ENCODE measurements at regions not wholly inside any gene's neighbourhood (a gene's known extent, or its start where the extent isn't known, plus 50 kb on each side); places are given as distances from the start of the nearest gene placed in this dataset.

DNA sequence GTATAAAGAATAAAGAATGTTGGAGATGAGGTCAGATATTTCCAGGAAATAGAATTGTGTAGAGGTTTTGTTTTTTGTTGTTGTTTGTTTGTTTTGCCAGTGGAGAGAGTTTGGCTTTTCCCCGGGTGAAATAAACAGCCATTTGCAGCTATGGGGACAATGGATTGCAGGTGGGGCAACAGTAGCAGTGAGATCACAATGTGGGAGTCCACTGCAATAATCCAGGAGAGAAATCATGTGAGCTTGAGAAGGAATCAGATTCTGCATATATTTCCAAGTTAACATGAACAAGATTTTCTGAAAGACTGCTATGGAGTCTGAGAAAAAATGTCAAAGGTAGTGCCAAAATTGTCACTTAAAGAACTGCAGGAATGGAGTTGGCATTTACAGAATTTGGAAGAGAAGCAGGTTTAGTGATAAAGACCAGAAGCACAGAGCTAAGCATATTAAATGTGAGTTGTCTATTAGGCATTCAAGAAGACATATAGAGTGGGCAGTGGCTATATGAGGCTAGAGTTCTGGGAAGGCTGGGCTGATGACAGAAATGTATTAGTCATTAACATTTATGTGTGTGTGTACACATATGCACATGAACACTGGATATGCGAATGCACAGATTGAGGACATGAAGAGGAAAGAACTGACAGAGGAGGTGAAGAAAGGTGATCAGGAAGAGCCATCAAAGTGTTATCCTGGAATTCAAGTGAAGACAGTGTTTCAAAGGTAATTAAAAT lies 729.6 kb upstream of the PTBP2 start:
- POLR2A ChIA-PET: no interaction called here
- Mint-ChIP-seq H3K4me1 (no peaks in the 10 kb centered on the region), H3K27me3 (no peaks in the 10 kb centered on the region), H3K36me3 (ENCODE audit: low read depth) (no peaks in the 10 kb centered on the region), H3K27ac (no peak overlapping the region), H3K4me3 (no peak overlapping the region), H3K9me3 (peaks cover 5% of the 10 kb centered on the region)
- no peak for DNase-seq
- CTCF ChIA-PET: no interaction called here

DNA sequence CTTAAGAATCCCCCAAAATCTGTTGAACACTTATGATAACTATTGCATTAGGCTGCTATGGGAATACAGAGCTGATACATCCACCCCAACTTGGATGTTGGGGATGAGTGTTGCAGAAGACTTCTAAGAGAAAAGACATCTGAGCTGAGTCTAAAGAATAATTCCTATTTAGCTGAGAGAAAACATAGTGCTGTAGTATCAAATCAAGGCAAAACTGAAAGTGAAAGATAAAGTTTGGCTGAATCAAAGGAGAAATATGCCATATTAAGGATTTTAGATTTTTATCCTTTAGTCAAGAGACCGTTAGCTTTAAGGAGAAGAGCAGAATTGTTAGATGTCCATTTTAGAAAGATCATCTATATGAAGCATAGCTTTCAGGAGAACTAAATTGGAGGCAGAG lies 726.9 kb upstream of the PTBP2 start:
- Mint-ChIP-seq H3K4me3 (no peak overlapping the region), H3K4me1 (no peaks in the 10 kb centered on the region), H3K9me3 (peaks cover 4% of the 10 kb centered on the region), H3K27me3 (no peaks in the 10 kb centered on the region), H3K36me3 (ENCODE audit: low read depth) (no peaks in the 10 kb centered on the region), H3K27ac (no peak overlapping the region)
- no peak for DNase-seq
- ChIA-PET POLR2A (no interaction called here), CTCF (no interaction called here)

DNA sequence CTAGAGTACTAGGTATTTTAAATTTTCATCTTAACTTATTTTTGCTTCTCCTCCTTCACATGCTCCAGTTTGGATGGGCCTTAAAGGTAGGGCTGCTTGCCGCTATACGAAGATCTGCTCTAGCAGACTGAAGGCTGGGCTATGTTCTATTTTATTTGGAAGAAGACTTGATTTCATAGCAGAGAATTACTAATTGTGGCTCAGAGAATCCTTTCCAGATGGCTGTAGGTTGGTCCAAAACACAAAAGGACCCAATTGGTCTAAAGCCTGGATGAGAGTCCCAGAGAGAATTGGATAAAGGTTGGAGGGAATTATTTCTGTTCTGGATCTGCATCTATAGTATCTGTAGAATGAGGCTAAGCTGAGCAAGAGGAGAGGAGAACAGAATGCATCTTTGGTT lies 719.4 kb upstream of the PTBP2 start:
- ChIA-PET CTCF (no interaction called here), POLR2A (no interaction called here)
- Mint-ChIP-seq H3K9me3 (no peaks in the 10 kb centered on the region), H3K36me3 (ENCODE audit: low read depth) (no peaks in the 10 kb centered on the region), H3K4me3 (no peak overlapping the region), H3K27ac (no peak overlapping the region), H3K4me1 (no peaks in the 10 kb centered on the region), H3K27me3 (no peaks in the 10 kb centered on the region)
- no peak for DNase-seq

DNA sequence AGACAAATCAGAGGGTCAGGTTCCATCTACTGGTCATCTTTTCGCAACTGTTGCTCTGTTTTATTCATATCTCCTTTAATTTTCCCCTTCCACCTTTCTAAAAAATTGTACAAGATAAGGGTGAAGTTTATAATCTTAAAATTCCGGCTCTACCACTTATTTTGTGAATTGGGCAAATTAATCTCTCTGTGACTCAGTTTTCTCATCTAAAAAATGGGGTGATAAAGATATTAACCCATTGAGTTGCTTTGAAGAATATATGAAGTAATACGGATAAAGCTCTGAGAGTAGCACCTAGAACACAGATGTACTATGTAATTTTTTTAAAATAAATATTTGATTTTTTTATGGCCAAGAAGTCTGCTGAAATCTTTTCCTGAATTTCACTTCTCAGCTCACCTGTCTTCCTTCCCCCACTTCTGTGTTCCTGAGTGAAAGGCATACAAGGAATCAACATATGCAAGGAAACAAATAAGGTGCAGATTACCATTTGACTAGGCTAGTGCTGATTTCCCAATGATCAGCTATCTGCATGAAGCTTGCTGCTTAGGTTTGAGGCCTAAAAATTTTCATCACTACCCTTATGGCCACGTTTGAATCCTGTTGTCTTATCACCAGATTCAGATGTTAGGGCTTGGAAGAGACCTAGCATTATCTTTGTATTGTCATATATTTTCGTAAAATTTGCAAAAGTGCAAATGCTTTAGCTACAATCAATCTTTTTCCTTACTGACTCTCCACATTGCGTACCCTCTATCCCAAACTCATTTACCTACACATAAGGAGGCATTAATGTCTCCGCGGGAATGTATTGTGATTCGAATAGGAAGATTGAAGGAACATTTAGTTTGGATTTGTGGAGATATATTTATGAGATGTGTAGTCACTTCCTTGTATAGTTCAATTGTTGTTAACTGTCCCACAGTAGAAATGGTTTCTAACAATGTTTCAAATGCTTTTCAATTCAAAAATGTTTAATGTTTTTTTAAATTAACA lies 718.3 kb upstream of the PTBP2 start:
- no peaks in the 10 kb centered on the region for H3K9me3 Mint-ChIP-seq
- H3K27ac Mint-ChIP-seq: no peak overlapping the region
- H3K27me3 Mint-ChIP-seq: no peaks in the 10 kb centered on the region
- ChIA-PET CTCF (no interaction called here), POLR2A (interaction anchor here (0.6 kb wide), 1 partner anchor 43 kb away, joined by 3 read pairs; no protein-coding TSS in a partner anchor)
- DNase-seq: no peak
- no peaks in the 10 kb centered on the region for H3K36me3 Mint-ChIP-seq (ENCODE audit: low read depth)
- no peaks in the 10 kb centered on the region for H3K4me1 Mint-ChIP-seq
- no peak overlapping the region for H3K4me3 Mint-ChIP-seq

DNA sequence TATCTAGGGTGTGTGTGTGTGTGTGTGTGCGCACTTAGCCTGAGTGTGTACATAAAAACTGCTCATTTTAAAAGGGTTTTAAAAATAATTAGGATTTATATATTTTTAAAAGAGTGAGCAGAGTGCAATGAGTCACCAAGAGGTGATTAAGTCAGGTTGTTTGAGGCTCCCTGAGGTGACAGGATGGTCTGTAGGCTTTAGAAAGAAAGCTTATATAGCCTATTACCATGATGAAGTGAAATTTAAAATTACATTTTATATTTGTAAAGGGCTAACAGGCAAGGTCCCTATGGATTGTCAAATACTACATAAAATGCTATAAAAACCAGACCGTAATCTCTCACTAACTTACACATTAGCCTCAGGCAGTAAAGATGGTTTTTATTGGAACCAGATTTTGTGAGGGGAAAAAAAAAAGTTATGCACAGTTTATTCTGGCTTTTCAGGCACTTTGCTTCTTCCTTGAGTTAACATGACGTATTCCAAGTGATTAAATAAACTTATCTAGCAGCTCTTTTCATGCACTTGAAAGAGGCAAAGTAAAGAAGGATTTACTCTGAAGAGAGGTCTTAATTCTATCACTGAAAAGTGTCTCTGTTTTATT lies 711.7 kb upstream of the PTBP2 start:
- Mint-ChIP-seq H3K9me3 (no peaks in the 10 kb centered on the region), H3K27ac (no peak overlapping the region), H3K36me3 (ENCODE audit: low read depth) (no peaks in the 10 kb centered on the region), H3K4me1 (no peaks in the 10 kb centered on the region), H3K27me3 (no peaks in the 10 kb centered on the region), H3K4me3 (no peak overlapping the region)
- ChIA-PET CTCF (no interaction called here), POLR2A (no interaction called here)
- no peak for DNase-seq

DNA sequence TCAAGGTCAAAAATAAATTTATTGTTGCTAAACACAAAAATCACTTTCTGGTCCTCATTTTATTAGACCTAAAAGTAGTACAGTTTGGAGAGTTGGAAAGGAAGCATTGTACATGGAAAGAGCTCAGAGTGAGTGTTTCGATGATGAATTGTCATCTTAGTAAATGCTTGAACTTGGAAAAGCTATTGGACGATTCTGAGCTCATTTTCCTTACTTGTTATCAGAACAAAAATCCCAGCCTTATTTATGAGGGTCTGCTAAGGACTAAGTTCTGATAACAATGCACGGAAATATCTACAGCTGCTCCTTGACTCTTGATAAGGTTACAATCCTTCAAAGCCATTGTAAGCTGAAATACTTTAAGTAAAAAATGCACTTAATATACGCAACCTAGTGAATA lies 710.0 kb upstream of the PTBP2 start:
- no peak overlapping the region for H3K4me3 Mint-ChIP-seq

DNA sequence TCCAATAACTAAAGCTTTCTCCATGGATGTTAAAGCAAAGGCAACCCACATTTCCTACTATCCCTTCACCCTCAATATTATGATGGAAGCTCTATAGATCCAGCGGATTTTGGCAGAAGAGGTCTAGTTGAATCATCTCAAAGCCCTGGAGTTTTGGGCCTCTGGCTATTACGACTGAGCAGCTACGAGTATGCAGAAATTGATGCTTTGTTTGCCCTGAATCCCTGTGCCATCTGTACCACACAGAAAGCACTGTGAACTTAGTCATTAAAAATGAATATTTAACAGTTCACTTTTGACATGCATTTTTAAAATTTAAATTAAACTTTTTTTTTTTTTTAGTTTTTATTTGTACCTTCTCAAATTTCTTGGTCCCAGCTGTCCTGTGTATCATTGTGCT lies 705.4 kb upstream of the PTBP2 start:
- no peaks in the 10 kb centered on the region for H3K4me1 Mint-ChIP-seq
- no peaks in the 10 kb centered on the region for H3K9me3 Mint-ChIP-seq
- DNase-seq: no peak
- ChIA-PET POLR2A (no interaction called here), CTCF (no interaction called here)
- no peaks in the 10 kb centered on the region for H3K36me3 Mint-ChIP-seq (ENCODE audit: low read depth)
- H3K27me3 Mint-ChIP-seq: no peaks in the 10 kb centered on the region
- no peak overlapping the region for H3K27ac Mint-ChIP-seq
- H3K4me3 Mint-ChIP-seq: no peak overlapping the region

More for the DNA sequence above, 710.0 kb upstream of the PTBP2 start:
- no peaks in the 10 kb centered on the region for H3K4me1 Mint-ChIP-seq
- CTCF ChIA-PET: no interaction called here
- POLR2A ChIA-PET: no interaction called here
- no peaks in the 10 kb centered on the region for H3K9me3 Mint-ChIP-seq
- H3K36me3 Mint-ChIP-seq (ENCODE audit: low read depth): no peaks in the 10 kb centered on the region
- no peak overlapping the region for H3K27ac Mint-ChIP-seq
- no peak for DNase-seq
- H3K27me3 Mint-ChIP-seq: no peaks in the 10 kb centered on the region

DNA sequence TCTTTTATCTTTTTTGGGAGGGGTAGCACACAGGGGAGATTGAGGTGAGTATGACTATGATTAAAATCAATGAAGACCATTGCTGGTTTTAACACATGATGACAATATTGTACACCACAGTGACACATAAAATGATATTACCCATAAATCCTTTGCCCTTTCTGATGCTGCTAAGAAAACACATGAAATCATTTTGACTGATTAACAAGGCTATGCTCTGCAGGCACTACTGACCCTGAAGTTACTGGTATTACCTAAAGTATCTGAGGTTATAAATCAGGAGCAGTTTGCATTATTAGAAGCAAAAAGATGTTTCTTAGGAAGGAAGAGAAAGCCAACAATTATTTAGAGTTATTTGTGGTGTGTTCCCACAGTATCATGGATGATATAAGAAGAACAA lies 701.2 kb upstream of the PTBP2 start:
- Mint-ChIP-seq H3K27me3 (no peaks in the 10 kb centered on the region), H3K4me3 (no peak overlapping the region), H3K9me3 (peaks cover 2% of the 10 kb centered on the region), H3K4me1 (no peaks in the 10 kb centered on the region), H3K36me3 (ENCODE audit: low read depth) (no peaks in the 10 kb centered on the region), H3K27ac (no peak overlapping the region)
- ChIA-PET CTCF (no interaction called here), POLR2A (no interaction called here)
- no peak for DNase-seq

DNA sequence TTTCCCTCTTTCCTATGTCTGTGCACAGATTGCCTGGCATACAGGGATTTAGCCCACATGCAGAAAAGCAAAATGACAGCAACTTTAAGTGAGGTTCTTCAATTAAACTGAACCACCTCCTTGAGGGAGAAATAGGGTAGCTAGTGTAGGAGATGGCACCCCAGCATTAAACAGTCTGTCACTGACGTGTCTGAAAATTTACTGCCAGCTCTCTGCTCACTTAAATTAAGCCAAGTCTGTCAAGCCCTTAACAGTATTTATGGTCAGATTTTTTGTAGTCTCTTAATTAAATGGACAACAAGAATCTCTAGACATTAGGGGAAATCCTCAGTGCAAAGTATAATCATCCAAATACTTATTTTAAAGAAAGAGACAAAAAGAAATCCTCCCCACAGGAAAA lies 696.5 kb upstream of the PTBP2 start:
- no peak for DNase-seq
- no peaks in the 10 kb centered on the region for H3K4me1 Mint-ChIP-seq
- H3K9me3 Mint-ChIP-seq: peaks cover 7% of the 10 kb centered on the region
- H3K27ac Mint-ChIP-seq: no peak overlapping the region
- CTCF ChIA-PET: no interaction called here
- no peaks in the 10 kb centered on the region for H3K36me3 Mint-ChIP-seq (ENCODE audit: low read depth)
- H3K27me3 Mint-ChIP-seq: no peaks in the 10 kb centered on the region
- POLR2A ChIA-PET: no interaction called here
- H3K4me3 Mint-ChIP-seq: no peak overlapping the region

DNA sequence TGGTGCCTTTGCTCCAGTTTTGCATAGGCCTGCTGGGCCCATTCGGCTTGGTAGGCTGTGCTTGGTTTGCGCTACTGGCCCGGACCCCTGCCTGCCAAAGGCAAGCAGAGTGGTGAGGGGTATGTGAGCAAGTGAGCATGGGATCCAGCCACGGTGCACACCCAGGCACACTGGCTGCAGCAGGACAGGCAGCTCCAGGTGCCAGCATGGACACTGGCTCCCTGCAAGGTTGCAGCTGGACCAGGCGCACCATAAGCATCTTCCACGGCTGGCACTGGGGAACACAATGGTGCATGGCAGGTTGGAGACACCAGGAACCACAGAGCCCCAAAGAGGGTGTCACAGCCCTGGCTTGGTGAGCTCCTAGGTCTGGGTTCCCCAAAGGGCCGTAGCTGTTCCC lies 693.5 kb upstream of the PTBP2 start:
- Mint-ChIP-seq H3K27ac (no peak overlapping the region), H3K36me3 (ENCODE audit: low read depth) (no peaks in the 10 kb centered on the region), H3K27me3 (no peaks in the 10 kb centered on the region), H3K9me3 (peaks cover 7% of the 10 kb centered on the region), H3K4me1 (no peaks in the 10 kb centered on the region), H3K4me3 (no peak overlapping the region)
- ChIA-PET POLR2A (no interaction called here), CTCF (no interaction called here)
- DNase-seq: no peak

DNA sequence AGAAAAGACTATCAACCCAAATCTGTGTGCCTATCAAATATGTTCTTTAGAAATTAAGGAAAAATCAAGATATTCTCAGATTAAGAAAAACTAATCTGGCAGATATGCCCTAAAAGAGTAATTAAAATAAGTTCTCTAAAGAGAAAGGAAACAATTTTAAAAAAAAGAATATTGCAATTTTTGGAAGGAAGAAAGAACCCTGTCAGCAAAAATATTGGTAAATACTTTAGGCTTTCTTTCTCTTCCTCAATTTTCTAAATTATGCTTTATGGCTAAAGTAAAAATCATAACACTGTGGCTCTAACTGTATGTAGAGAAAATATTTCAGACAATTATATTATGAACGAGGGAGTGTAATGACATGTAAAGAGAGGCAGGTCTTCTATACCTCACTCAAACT lies 691.3 kb upstream of the PTBP2 start:
- no peak for DNase-seq
- Mint-ChIP-seq H3K27ac (no peak overlapping the region), H3K4me1 (no peaks in the 10 kb centered on the region), H3K27me3 (no peaks in the 10 kb centered on the region), H3K4me3 (no peak overlapping the region), H3K36me3 (ENCODE audit: low read depth) (no peaks in the 10 kb centered on the region), H3K9me3 (peaks cover 5% of the 10 kb centered on the region)
- ChIA-PET CTCF (no interaction called here), POLR2A (no interaction called here)

DNA sequence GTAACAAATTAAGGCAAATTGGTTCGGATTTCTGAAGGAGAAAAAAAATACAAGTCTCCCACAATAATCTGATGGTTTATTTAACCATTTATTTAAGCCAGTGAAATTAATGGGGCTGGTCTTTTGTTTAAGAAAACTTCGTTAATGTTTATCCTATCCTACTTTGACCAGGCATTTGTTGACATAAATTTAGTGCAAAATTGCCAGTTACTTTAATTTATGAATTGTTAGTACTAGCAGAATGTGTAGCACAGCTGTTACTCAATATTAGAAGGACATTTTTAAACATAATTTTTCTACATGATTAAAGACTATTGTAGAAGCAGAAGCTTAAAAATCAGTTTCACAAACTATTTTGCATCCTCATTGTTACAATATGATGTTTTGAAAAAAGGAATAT lies 687.6 kb upstream of the PTBP2 start:
- Mint-ChIP-seq H3K9me3 (peaks cover 2% of the 10 kb centered on the region), H3K27me3 (no peaks in the 10 kb centered on the region), H3K4me3 (no peak overlapping the region), H3K36me3 (ENCODE audit: low read depth) (no peaks in the 10 kb centered on the region), H3K27ac (no peak overlapping the region), H3K4me1 (no peaks in the 10 kb centered on the region)
- DNase-seq: no peak
- POLR2A ChIA-PET: no interaction called here
- CTCF ChIA-PET: no interaction called here

DNA sequence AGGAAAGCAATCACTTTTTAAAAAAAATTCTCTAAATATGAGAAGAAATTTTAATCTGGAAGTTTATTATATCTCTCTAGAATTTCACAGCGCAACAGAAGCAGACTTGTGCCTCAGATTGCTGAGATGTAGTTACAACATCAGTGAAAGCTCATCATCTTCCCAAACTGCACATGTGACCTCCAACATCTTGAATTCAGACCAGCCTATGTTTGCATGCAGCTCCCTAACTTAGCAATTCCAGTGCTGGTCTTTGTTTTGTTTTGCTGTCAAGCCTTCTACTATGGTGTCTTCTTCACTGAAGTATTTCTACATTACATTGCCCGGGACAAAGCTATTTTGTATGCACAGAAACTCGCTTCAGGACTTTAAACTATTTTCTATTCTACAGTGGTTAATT lies 684.8 kb upstream of the PTBP2 start:
- no peaks in the 10 kb centered on the region for H3K36me3 Mint-ChIP-seq (ENCODE audit: low read depth)
- ChIA-PET POLR2A (no interaction called here), CTCF (no interaction called here)
- H3K4me1 Mint-ChIP-seq: no peaks in the 10 kb centered on the region
- H3K27ac Mint-ChIP-seq: no peak overlapping the region
- H3K9me3 Mint-ChIP-seq: peaks cover 4% of the 10 kb centered on the region
- no peak for DNase-seq
- no peaks in the 10 kb centered on the region for H3K27me3 Mint-ChIP-seq
- H3K4me3 Mint-ChIP-seq: no peak overlapping the region

DNA sequence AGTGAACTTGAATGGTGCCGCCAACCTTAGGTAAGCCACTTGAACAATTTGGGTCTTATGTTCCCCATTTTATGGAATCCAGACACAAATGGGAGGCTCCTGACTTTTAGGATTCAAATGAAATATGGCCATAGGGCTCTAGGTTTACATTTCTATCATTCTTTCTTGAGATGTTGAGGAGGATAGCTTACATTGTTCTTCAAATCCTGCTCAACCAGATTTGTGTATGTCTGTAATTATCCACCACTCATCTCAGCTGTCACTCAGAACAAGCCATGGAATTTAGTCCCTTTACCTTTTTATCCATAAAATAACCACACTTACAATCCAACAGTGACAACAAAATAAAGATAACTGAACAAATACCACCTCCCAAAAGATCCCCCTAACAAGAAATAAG lies 682.9 kb upstream of the PTBP2 start:
- ChIA-PET POLR2A (no interaction called here), CTCF (no interaction called here)
- Mint-ChIP-seq H3K36me3 (ENCODE audit: low read depth) (no peaks in the 10 kb centered on the region), H3K27ac (no peak overlapping the region), H3K4me3 (no peak overlapping the region), H3K4me1 (no peaks in the 10 kb centered on the region), H3K27me3 (no peaks in the 10 kb centered on the region), H3K9me3 (peaks cover 4% of the 10 kb centered on the region)
- no peak for DNase-seq
